ENCODE measurements at regions not wholly inside any gene's neighbourhood (a gene's known extent, or its start where the extent isn't known, plus 50 kb on each side); places are given as distances from the start of the nearest gene placed in this dataset.

- TF ChIP-seq, protein P1, sequence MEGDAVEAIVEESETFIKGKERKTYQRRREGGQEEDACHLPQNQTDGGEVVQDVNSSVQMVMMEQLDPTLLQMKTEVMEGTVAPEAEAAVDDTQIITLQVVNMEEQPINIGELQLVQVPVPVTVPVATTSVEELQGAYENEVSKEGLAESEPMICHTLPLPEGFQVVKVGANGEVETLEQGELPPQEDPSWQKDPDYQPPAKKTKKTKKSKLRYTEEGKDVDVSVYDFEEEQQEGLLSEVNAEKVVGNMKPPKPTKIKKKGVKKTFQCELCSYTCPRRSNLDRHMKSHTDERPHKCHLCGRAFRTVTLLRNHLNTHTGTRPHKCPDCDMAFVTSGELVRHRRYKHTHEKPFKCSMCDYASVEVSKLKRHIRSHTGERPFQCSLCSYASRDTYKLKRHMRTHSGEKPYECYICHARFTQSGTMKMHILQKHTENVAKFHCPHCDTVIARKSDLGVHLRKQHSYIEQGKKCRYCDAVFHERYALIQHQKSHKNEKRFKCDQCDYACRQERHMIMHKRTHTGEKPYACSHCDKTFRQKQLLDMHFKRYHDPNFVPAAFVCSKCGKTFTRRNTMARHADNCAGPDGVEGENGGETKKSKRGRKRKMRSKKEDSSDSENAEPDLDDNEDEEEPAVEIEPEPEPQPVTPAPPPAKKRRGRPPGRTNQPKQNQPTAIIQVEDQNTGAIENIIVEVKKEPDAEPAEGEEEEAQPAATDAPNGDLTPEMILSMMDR (IDR thresholded peaks at IDR 0.05): no peak
These were observed 183.8 kb upstream of the HMGA2 start for GRCh38 chr12:65640489-65640901.

- TF ChIP-seq, protein P1 (IDR thresholded peaks at IDR 0.05): no peak
These were observed 182.1 kb upstream of the HMGA2 start for GRCh38 chr12:65642061-65642661.

DNA sequence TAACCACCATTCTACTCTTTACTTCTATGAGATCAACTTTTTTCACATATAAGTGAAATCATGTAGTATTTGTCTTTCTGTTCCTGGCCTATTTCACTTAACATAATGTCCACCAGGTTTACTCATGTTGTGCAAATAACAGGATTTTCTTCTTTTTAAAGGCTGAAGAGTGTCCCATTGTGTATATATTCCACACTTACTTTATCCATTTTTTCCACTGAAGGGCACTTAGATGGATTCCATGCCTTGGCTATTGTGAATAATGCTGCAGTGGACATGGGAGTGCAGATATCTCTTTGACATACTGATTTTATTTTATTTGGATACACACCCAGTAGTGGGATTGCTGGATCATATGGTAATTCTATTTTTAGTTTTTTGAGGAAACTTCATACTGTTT is 181.1 kb upstream of the HMGA2 start:
- TF ChIP-seq, protein P1 (IDR thresholded peaks at IDR 0.05): no peak

- TF ChIP-seq, protein P1 (IDR thresholded peaks at IDR 0.05): no peak
These were observed 180.5 kb upstream of the HMGA2 start for GRCh38 chr12:65643595-65644386.

- TF ChIP-seq, protein P1 (IDR thresholded peaks at IDR 0.05): no peak
These were observed 178.1 kb upstream of the HMGA2 start for GRCh38 chr12:65646127-65646643.

GRCh38 chr12:65647074-65647473 is 177.2 kb upstream of the HMGA2 start:
- TF ChIP-seq, protein P1 (IDR thresholded peaks at IDR 0.05): no peak

GRCh38 chr12:65648461-65648860 is 175.8 kb upstream of the HMGA2 start:
- TF ChIP-seq, protein P1 (IDR thresholded peaks at IDR 0.05): no peak

All from LNCAP (cell line).